ENCODE measurements at regions not wholly inside any gene's neighbourhood (a gene's known extent, or its start where the extent isn't known, plus 50 kb on each side); places are given as distances from the start of the nearest gene placed in this dataset.

DNA sequence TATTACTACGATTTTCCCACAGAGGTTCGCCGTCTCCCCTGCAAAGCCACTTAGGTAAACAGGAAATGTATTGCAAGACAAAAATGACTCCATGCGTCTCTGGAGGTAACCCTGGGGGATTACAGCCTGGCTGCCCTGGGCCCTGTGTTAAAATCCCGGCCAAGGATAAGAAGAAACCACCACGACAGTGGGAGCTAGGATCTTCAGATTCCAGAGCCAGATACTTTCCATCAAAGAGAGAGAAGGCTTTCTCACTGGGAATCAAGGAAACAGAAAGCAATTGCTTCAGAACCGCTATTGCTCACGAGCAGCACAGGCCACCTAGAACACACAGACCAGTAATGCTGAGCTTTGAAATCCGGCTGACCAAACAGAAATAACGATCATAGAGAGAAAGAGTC lies 97.9 kb upstream of the ZNF516 start:
- no peak overlapping the region for H3K4me3 ChIP-seq (ENCODE audit: low read length)
- H3K27me3 ChIP-seq (replicated peaks; ENCODE audit: control insufficient read depth, insufficient read depth, low read length): peaks cover 17% of the 10 kb centered on the region
- no peak overlapping the region for H3K9ac ChIP-seq (ENCODE audit: low read length)
- H3K4me1 ChIP-seq (ENCODE audit: control insufficient read depth, insufficient read depth, low read length): peaks cover 6% of the 10 kb centered on the region
- H3K9me3 ChIP-seq (ENCODE audit: control insufficient read depth, low read length): no peaks in the 10 kb centered on the region
- H3K36me3 ChIP-seq (ENCODE audit: control insufficient read depth, insufficient read depth, low read length, severe bottlenecking): no peaks in the 10 kb centered on the region
- DNase-seq (ENCODE audit: low read depth): peak; percentile 16

- Histone ChIP-seq H3K4me1 (ENCODE audit: control insufficient read depth, insufficient read depth, low read length) (peaks cover 6% of the 10 kb centered on the region), H3K36me3 (ENCODE audit: control insufficient read depth, insufficient read depth, low read length, severe bottlenecking) (no peaks in the 10 kb centered on the region), H3K4me3 (ENCODE audit: low read length) (no peak overlapping the region), H3K9me3 (ENCODE audit: control insufficient read depth, low read length) (no peaks in the 10 kb centered on the region), H3K27me3 (replicated peaks; ENCODE audit: control insufficient read depth, insufficient read depth, low read length) (peaks cover 17% of the 10 kb centered on the region), H3K9ac (ENCODE audit: low read length) (no peak overlapping the region)
- no peak for DNase-seq (ENCODE audit: low read depth)
Measured at GRCh38 chr18:76592096-76592495, 97.1 kb upstream of the ZNF516 start.

- Histone ChIP-seq H3K9ac (ENCODE audit: low read length) (no peak overlapping the region), H3K36me3 (ENCODE audit: control insufficient read depth, insufficient read depth, low read length, severe bottlenecking) (no peaks in the 10 kb centered on the region), H3K4me3 (ENCODE audit: low read length) (no peak overlapping the region), H3K4me1 (ENCODE audit: control insufficient read depth, insufficient read depth, low read length) (peaks cover 6% of the 10 kb centered on the region), H3K27me3 (replicated peaks; ENCODE audit: control insufficient read depth, insufficient read depth, low read length) (peaks cover 21% of the 10 kb centered on the region), H3K9me3 (ENCODE audit: control insufficient read depth, low read length) (no peaks in the 10 kb centered on the region)
- no peak for DNase-seq (ENCODE audit: low read depth)
Measured at GRCh38 chr18:76589866-76590265, 94.8 kb upstream of the ZNF516 start.

DNA sequence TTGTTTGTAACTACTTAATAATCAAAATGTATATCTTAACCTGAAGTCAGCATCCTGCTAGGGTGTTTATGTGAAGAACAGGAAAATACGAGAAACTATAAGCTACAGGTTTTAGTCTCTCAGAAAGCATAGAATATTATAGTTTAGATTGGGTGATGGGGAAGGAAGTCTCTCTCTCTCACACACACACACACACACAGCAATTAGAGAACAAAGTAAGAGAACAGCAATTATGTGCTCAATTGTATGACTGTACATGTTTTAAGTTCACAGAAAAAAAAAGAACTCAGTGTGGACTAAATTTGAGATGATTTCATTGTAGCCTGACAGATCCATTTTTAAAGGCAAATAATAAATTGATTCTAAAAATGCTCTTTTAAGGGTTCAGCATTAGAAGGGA lies 94.3 kb upstream of the ZNF516 start:
- Histone ChIP-seq H3K27me3 (replicated peaks; ENCODE audit: control insufficient read depth, insufficient read depth, low read length) (peaks cover 16% of the 10 kb centered on the region), H3K36me3 (ENCODE audit: control insufficient read depth, insufficient read depth, low read length, severe bottlenecking) (no peaks in the 10 kb centered on the region), H3K9ac (ENCODE audit: low read length) (peak overlapping the region; percentile 35), H3K9me3 (ENCODE audit: control insufficient read depth, low read length) (no peaks in the 10 kb centered on the region), H3K4me1 (ENCODE audit: control insufficient read depth, insufficient read depth, low read length) (peaks cover 6% of the 10 kb centered on the region), H3K4me3 (ENCODE audit: low read length) (peak overlapping the region; percentile 81)
- DNase-seq (ENCODE audit: low read depth): no peak

DNA sequence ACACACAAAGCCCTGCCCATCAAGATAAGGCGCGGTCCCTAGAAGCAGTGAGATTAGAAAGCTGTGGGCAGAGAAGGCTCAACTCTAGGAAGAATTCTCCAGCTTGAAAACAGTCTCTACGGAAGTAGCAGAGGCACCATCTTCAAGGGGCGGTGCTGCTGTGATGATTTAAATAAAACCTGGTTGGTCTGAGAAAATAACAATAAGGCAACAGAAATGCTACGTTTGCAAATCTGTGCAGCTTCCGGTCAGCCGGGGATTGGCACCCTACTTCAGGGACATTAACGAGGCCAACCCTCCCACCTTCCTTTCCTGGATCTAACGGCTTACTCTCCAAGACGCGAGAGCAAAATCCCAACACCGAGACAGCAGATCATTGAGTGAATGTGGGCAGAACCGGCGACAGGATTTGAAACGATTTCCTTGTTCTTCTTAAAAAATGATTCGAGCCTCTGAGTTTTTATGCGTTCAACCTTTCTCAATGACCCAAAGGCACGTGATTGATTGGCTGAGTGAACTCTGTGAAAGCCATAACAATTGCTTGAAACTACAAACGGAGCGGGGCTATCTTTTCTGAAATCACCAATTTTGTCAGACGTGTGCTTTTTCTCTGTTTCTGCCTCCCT lies 93.7 kb upstream of the ZNF516 start:
- no peak for DNase-seq (ENCODE audit: low read depth)
- peaks cover 6% of the 10 kb centered on the region for H3K4me1 ChIP-seq (ENCODE audit: control insufficient read depth, insufficient read depth, low read length)
- H3K9ac ChIP-seq (ENCODE audit: low read length): peak overlapping the region; percentile 35
- peaks cover 16% of the 10 kb centered on the region for H3K27me3 ChIP-seq (replicated peaks; ENCODE audit: control insufficient read depth, insufficient read depth, low read length)
- no peaks in the 10 kb centered on the region for H3K36me3 ChIP-seq (ENCODE audit: control insufficient read depth, insufficient read depth, low read length, severe bottlenecking)
- H3K4me3 ChIP-seq (ENCODE audit: low read length): peak overlapping the region; percentile 81
- H3K9me3 ChIP-seq (ENCODE audit: control insufficient read depth, low read length): no peaks in the 10 kb centered on the region

DNA sequence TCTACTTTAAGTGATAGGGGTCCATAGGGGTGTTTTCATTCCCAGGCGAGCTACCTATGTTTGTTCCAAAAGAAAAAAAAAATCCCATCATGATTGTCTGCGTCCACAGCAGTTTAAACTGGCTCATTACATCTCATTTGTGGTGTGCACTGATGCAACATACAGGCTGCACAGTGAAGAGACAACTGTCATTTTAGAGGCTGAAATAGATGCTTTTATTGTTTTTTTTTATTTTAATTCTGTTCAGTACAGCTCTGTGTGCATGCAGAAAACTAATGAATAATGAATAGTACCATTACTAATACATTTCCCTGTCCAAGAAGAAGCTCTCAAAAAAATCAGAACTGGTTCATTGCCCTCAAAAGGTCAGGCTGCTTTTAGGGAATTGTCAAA lies 92.8 kb upstream of the ZNF516 start:
- Histone ChIP-seq H3K9ac (ENCODE audit: low read length) (no peak overlapping the region), H3K4me3 (ENCODE audit: low read length) (no peak overlapping the region), H3K9me3 (ENCODE audit: control insufficient read depth, low read length) (no peaks in the 10 kb centered on the region), H3K36me3 (ENCODE audit: control insufficient read depth, insufficient read depth, low read length, severe bottlenecking) (no peaks in the 10 kb centered on the region), H3K27me3 (replicated peaks; ENCODE audit: control insufficient read depth, insufficient read depth, low read length) (peaks cover 17% of the 10 kb centered on the region), H3K4me1 (ENCODE audit: control insufficient read depth, insufficient read depth, low read length) (peaks cover 6% of the 10 kb centered on the region)
- DNase-seq (ENCODE audit: low read depth): no peak

- Histone ChIP-seq H3K4me3 (ENCODE audit: low read length) (no peak overlapping the region), H3K36me3 (ENCODE audit: control insufficient read depth, insufficient read depth, low read length, severe bottlenecking) (no peaks in the 10 kb centered on the region), H3K4me1 (ENCODE audit: control insufficient read depth, insufficient read depth, low read length) (peaks cover 6% of the 10 kb centered on the region), H3K9me3 (ENCODE audit: control insufficient read depth, low read length) (no peaks in the 10 kb centered on the region), H3K27me3 (replicated peaks; ENCODE audit: control insufficient read depth, insufficient read depth, low read length) (peaks cover 19% of the 10 kb centered on the region), H3K9ac (ENCODE audit: low read length) (no peak overlapping the region)
- DNase-seq (ENCODE audit: low read depth): no peak
Measured at GRCh38 chr18:76587147-76587878, 92.3 kb upstream of the ZNF516 start.

- H3K36me3 ChIP-seq (ENCODE audit: control insufficient read depth, insufficient read depth, low read length, severe bottlenecking): no peaks in the 10 kb centered on the region
- no peak overlapping the region for H3K9ac ChIP-seq (ENCODE audit: low read length)
- no peak overlapping the region for H3K4me3 ChIP-seq (ENCODE audit: low read length)
- peaks cover 6% of the 10 kb centered on the region for H3K4me1 ChIP-seq (ENCODE audit: control insufficient read depth, insufficient read depth, low read length)
- no peaks in the 10 kb centered on the region for H3K9me3 ChIP-seq (ENCODE audit: control insufficient read depth, low read length)
- H3K27me3 ChIP-seq (replicated peaks; ENCODE audit: control insufficient read depth, insufficient read depth, low read length): peaks cover 39% of the 10 kb centered on the region
- DNase-seq (ENCODE audit: low read depth): no peak
Measured at GRCh38 chr18:76584414-76585310, 89.6 kb upstream of the ZNF516 start.

DNA sequence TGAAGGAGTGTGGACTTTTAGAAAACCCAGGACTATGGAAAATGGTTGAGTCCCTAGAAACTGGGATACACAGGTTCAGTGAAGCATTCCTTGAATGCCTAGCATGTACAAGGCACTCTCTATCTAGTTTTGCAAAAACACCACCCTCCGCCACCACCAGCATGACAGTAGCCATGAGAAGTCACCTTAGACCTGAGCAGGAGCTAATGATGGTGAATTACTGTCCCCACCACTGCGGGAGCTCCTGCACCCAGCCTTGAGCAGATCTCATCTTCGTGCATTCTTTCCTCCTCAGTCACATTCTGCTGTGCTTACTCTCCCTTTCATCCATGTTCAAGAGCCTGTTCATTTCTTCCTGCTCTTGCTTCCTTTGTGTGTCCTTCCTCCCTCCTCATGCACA lies 86.2 kb upstream of the ZNF516 start:
- no peak for DNase-seq (ENCODE audit: low read depth)
- Histone ChIP-seq H3K27me3 (replicated peaks; ENCODE audit: control insufficient read depth, insufficient read depth, low read length) (peaks cover 55% of the 10 kb centered on the region), H3K4me1 (ENCODE audit: control insufficient read depth, insufficient read depth, low read length) (no peaks in the 10 kb centered on the region), H3K9me3 (ENCODE audit: control insufficient read depth, low read length) (no peaks in the 10 kb centered on the region), H3K9ac (ENCODE audit: low read length) (no peak overlapping the region), H3K4me3 (ENCODE audit: low read length) (no peak overlapping the region), H3K36me3 (ENCODE audit: control insufficient read depth, insufficient read depth, low read length, severe bottlenecking) (no peaks in the 10 kb centered on the region)

- no peaks in the 10 kb centered on the region for H3K36me3 ChIP-seq (ENCODE audit: control insufficient read depth, insufficient read depth, low read length, severe bottlenecking)
- no peak overlapping the region for H3K4me3 ChIP-seq (ENCODE audit: low read length)
- H3K9me3 ChIP-seq (ENCODE audit: control insufficient read depth, low read length): no peaks in the 10 kb centered on the region
- DNase-seq (ENCODE audit: low read depth): no peak
- H3K27me3 ChIP-seq (replicated peaks; ENCODE audit: control insufficient read depth, insufficient read depth, low read length): peaks cover 55% of the 10 kb centered on the region
- H3K9ac ChIP-seq (ENCODE audit: low read length): no peak overlapping the region
- H3K4me1 ChIP-seq (ENCODE audit: control insufficient read depth, insufficient read depth, low read length): no peaks in the 10 kb centered on the region
Measured at GRCh38 chr18:76580288-76580962, 85.4 kb upstream of the ZNF516 start.

DNA sequence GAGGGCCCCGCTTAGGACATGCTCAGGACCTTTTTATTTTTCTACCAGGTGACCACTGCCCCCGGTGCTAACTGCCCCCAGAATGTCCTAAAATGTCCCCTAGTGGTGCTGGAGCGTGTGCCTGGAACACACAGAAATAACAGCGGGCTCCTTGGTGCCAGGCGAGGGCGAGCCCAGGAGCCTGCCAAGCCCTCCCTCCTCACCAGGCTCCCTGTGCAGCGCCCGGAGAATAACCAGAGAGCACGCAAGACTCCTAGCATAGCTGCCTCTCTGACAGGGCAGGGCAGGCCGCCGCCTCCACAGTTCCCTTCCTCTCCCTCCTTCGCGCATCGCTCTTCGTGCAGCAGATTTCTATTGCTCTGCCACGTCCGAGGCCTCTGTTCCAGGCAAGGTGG lies 84.3 kb upstream of the ZNF516 start:
- Histone ChIP-seq H3K27me3 (replicated peaks; ENCODE audit: control insufficient read depth, insufficient read depth, low read length) (peaks cover 50% of the 10 kb centered on the region), H3K9ac (ENCODE audit: low read length) (no peak overlapping the region), H3K4me1 (ENCODE audit: control insufficient read depth, insufficient read depth, low read length) (no peaks in the 10 kb centered on the region), H3K36me3 (ENCODE audit: control insufficient read depth, insufficient read depth, low read length, severe bottlenecking) (no peaks in the 10 kb centered on the region), H3K9me3 (ENCODE audit: control insufficient read depth, low read length) (no peaks in the 10 kb centered on the region), H3K4me3 (ENCODE audit: low read length) (no peak overlapping the region)
- no peak for DNase-seq (ENCODE audit: low read depth)

Data from adipocyte (in vitro differentiated cells).